ENCODE measurements at regions not wholly inside any gene's neighbourhood (a gene's known extent, or its start where the extent isn't known, plus 50 kb on each side); places are given as distances from the start of the nearest gene placed in this dataset.

GRCh38 chr2:67076239-67076624 lies 320.9 kb upstream of the ETAA1 start:
- no peak for TF ChIP-seq HDGF (IDR thresholded peaks at IDR 0.05)
- no peak for TF ChIP-seq CTCF (IDR thresholded peaks at IDR 0.05 in 2 of 3, conservative IDR thresholded peaks at IDR 0.05 in 1 of 3; ENCODE audit: control insufficient read depth in 2 of 3, extremely low read depth in 1 of 3, insufficient read depth in 1 of 3, low read depth in 3 of 3, low read length in 3 of 3)
- no peak for TF ChIP-seq BMI1 (IDR thresholded peaks at IDR 0.05; ENCODE audit: borderline replicate concordance)
- no peak for TF ChIP-seq PRDM15 (CRISPR knock-in tag; IDR thresholded peaks at IDR 0.05)
- TF ChIP-seq CEBPB (IDR thresholded peaks at IDR 0.05; ENCODE audit: borderline replicate concordance in 1 of 2, low read depth in 2 of 2, low read length in 2 of 2): no peak
- TF ChIP-seq MLLT1 (IDR thresholded peaks at IDR 0.05): no peak
- TF ChIP-seq SUZ12 (IDR thresholded peaks at IDR 0.05; ENCODE audit: unreplicated experiment): no peak
- no peak for TF ChIP-seq FOS (IDR thresholded peaks at IDR 0.05; ENCODE audit: borderline replicate concordance, extremely low read depth, insufficient read length)
- no peak for TF ChIP-seq POLR2A (IDR thresholded peaks at IDR 0.05; ENCODE audit: low read depth, low read length)
- no peak for TF ChIP-seq ZSCAN29 (IDR thresholded peaks at IDR 0.05)
- no peak for TF ChIP-seq TCF7 (IDR thresholded peaks at IDR 0.05; ENCODE audit: borderline replicate concordance)
- no peak for TF ChIP-seq ATF3 (IDR thresholded peaks at IDR 0.05; ENCODE audit: borderline replicate concordance, extremely low read depth, low read depth, low read length)
- no peak for TF ChIP-seq PAX5 (IDR thresholded peaks at IDR 0.05; ENCODE audit: borderline replicate concordance, low read depth, low read length)

Measured in GM12878 (cell line).